ENCODE measurements at regions not wholly inside any gene's neighbourhood (a gene's known extent, or its start where the extent isn't known, plus 50 kb on each side); places are given as distances from the start of the nearest gene placed in this dataset.

DNA sequence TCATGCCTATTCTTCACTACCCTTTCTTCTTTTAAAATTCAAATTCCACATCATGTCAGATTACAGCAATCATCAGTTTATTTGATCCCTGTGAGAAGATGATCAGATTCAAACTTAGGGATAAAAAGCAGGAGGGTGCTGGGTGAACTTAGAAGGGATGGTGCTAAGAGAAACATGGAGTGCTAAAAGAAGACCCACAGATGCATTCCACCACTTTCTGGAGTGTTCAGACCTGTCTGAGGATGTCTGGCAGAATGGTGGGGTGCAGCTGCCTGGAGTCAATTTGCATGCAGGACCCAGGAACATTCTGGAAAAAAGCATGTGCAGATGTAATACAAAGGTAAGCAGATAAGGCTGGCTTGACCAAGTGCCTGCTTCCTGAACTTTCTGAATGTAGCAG lies 372.9 kb upstream of the RUNX1 start:
- DNase-seq (ENCODE audit: low read depth in 4 of 4, low spot score in 3 of 4), result no peak

DNA sequence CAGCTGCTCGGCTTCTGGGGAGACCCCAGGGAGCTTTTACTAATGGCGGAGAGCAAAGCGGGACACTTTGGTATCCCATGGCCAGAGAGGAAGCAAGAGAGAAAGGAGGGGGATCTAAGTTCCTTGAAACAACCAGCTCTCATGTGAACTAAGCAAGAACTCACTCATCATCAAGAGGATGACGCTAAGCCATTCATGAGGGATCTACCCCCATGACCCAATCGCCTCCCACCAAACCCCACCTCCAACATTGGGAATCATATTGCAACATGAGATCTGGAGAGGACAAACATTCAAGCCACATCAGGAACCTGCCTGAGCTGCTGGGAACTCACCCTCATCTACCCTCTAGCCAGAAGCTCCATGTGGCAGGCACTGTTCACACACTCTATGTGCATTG lies 372.1 kb upstream of the RUNX1 start:
- no peak for DNase-seq (ENCODE audit: low read depth in 4 of 4, low spot score in 3 of 4)

DNA sequence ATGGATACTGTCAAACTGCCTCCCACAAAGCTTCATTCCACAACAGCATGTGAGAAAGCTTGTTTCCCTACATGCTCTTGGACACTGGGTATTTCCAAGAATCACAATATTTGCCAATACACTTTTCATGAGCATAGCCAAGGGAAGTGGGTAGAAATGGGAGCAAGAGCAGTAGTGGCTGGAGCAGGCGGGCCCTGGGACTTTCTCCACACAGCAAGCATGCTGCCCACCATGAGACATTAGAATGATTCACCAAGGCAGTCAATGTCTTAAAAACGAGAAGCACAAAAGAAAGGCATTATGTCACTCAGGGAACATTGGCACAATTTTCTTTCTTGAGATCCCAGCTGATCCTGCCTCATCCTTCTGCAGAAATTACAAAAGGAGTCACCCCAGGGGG lies 371.6 kb upstream of the RUNX1 start:
- no peak for DNase-seq (ENCODE audit: low read depth in 4 of 4, low spot score in 3 of 4)

DNA sequence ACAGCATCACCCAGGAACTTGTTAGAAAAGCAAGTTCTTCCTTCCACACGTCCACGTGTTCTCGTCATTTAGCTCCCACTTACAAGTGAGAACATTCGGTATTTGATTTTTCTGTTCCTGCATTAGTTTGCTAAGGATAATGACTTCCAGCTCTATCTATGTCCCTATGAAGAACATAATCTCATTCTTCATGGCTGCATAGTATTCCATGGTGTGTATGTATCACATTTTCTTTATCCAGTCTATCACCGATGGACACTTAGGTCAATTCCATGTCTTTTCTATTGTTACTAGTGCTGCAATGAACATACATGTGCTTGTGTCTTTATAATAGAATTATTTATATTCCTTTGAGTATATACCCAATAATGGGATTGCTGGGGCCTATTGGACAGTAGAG lies 368.7 kb upstream of the RUNX1 start:
- DNase-seq (ENCODE audit: low read depth in 4 of 4, low spot score in 3 of 4), result no peak

DNA sequence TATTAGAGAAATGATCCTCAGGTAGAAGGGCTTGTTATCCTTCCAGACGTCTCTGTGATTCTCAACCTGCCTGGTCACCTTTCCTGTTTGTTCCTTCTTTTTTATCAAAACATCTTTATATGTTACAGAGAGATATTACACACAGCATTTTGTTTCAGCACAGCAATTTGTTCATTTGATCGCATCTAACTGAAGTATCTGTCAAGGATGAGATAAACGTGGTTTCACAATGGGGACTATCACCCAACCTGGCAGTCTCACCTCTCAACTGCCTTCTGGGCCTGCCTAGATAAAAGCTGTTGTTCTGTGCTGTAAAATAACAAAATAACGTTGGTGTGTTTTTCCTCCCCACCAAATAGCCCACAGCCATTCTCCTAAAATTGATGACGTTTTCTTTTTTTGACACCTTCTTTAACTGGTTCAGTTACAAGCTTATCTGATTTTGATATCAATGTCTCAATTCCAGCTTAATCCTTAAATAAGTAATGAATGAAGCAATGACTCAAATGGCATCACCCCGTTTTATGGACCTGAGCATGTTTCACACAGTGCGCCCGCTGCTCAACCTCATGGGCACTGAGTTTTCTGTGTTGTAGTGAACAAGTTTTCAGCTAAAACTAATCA lies 367.9 kb upstream of the RUNX1 start:
- DNase-seq (ENCODE audit: low read depth in 4 of 4, low spot score in 3 of 4), result no peak

DNA sequence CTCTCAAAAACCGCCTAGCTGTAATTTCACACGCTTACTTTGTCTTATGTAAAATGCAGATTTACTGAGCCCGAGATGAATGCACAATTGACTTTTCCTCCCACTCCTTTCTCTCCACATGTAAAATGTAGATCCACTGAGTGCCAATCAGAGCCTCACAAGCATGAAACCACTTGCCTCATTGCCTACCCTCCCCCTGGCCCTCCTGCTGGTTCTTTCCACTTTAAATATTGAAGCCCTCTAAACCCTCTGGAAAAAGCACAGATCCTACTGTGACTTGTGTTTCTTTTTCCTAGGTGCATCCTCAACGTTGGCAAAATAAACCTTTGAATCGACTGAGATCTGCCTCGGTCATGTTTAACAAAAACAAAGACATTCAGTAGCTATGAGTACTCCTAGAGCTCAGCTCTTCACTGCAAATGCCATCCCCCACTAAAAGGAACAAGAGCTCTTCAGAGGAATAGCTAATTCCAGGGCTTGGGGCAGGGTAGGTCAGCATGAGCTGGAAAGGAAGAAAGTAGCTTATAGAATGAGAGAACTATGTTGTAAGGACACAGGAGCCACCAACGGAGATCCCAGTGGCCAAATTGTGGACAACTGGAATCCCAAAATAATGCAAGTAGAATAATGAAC lies 365.5 kb upstream of the RUNX1 start:
- no peak for DNase-seq (ENCODE audit: low read depth in 4 of 4, low spot score in 3 of 4)

DNA sequence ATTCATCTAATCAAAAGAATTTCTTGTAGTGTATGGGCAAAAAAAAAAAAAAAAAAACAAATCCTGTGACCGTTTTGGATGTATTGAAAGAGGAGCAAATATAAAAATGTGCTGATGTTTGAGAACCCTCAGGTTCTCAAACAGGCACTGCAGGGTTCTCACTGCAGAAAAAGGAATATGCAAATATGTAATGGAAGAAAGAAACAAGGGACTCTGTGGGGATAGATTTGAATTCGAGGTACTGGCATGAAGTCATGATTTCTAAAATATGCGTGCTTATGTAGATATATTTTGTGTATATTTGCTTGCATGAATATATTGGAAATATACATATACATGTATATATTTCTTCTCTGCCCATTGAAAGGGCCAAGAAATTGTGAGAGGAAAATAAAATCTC lies 365.0 kb upstream of the RUNX1 start:
- DNase-seq (ENCODE audit: low read depth in 4 of 4, low spot score in 3 of 4), result no peak

DNA sequence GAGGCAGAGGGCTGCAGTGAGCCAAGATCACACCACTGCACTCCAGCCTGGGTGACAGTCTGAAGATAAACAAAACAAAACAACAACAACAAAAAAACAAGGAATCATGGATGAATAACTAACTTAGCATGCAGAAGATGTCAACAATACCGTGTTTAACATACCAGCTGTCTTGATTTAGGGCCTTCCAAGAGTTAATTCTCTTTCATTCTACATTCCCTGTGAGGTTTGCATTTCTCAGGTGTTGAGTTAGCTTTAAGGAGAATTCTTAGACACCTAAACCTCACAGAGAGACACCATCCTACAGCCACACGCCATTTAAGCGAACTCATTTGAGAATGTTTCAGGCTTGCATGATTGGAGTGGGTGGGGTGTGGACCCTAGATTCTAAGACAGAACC lies 363.1 kb upstream of the RUNX1 start:
- no peak for DNase-seq (ENCODE audit: low read depth in 4 of 4, low spot score in 3 of 4)

DNA sequence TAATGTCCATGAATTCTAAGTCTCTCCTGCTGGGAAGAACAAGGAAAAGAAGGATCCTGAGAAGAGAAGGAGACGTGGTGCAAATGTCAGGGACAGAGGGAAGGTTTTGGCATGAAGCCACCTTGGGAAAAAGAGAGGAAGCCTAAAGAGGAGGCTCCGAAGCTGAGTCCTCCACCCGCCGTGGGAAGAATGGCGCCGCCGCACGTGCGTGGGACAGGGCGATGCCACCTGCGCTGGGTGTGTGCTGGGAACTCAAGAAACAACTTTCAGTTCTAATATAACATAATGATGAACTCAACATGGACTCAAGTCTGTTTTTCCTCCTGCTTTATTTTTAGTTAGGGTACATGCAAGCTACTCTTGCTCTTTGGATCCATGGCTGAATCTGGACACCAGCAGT lies 362.3 kb upstream of the RUNX1 start:
- DNase-seq (ENCODE audit: low read depth in 4 of 4, low spot score in 3 of 4), result no peak

DNA sequence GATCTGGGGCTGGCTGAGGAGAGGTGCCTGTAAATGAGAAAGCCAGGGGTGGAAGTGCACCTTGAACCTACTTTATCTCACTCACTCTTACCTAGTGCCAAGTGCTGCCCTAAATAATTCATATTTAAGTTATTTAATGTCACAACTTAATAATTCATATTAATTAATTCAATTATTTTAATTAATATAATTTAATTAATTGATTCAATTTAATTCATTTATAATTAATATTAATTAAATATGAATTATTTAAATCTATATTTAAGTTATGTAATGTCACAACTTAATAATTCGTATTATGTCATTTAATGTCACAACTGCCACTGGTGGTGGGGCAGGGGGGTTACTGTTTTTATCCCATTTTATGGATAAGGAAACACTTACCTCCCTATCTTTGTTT lies 361.6 kb upstream of the RUNX1 start:
- DNase-seq (ENCODE audit: low read depth in 4 of 4, low spot score in 3 of 4), result no peak

DNA sequence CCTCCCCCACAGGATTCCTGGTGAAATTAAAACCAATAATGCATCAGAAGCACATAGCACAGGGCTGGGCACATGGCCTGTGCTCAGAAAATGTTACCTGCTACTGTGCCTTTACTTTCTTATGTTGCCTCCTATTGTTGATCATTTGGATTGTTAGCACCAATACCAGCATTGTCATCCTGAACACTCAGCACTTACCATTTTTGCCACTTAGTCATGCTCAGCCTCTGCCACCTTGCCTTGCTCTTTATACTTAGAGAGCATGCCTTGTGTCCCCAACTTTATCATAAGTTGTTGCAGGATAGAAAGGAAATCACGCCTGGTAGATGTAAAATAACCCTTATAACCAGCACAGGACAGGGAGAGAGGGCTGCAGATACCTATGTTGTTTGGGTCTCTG lies 361.0 kb upstream of the RUNX1 start:
- no peak for DNase-seq (ENCODE audit: low read depth in 4 of 4, low spot score in 3 of 4)

DNA sequence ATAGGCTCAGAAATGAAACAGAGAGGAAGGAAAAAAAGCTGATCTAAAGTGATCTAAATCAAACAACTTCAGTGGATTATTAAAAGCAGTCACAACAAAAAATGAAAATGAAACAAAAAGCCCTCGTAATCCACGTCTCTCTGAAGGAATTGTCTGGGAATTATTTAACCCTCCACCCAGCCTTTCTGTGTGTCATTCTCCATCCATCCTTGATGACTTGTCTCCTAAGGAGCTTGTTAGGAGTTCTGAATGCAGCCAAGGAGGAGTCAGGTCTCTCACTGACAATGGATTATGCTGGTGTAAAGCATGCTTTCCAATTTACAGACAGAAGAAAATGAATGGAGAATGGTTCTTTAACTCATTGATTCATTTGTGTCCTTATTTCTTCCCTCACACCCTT lies 359.3 kb upstream of the RUNX1 start:
- DNase-seq (ENCODE audit: low read depth in 4 of 4, low spot score in 3 of 4), result no peak

DNA sequence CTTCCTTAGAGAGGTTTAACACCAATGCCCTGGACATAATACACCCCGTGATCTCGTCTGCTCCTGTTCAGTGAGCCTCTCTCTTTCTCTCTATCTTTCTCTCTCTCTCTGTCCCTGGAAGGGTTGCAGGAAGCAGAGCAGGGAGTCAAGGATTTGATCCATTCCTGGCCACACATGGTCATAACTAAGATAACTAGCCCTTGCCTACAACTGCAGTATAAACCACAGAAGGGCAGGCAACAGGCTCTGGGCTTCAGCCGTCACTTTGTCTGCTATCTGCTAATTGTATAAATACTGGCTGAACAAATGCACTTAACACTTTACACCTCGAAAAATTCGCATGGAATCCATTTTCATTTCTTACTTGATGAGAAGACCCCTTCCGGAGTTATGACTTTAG lies 357.5 kb upstream of the RUNX1 start:
- no peak for DNase-seq (ENCODE audit: low read depth in 4 of 4, low spot score in 3 of 4)

DNA sequence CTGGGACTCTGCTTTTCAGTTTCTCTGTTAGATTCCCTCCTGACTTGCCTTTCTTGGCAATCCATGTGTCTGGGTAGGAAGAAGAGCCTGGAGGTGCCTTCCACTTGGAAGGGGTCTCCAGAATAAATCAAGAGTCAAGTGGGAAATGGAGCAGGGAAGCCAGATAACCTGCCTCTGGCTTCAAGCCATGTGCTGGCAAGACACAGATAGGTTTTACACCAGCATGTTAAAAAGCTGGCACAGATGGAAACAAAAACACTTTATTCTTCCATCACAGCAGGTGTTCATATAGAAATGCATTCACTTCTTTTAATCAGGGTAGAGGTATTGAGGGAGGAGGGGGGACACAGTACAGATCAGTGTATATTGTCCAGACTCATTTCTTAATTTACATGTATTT lies 356.9 kb upstream of the RUNX1 start:
- no peak for DNase-seq (ENCODE audit: low read depth in 4 of 4, low spot score in 3 of 4)

DNA sequence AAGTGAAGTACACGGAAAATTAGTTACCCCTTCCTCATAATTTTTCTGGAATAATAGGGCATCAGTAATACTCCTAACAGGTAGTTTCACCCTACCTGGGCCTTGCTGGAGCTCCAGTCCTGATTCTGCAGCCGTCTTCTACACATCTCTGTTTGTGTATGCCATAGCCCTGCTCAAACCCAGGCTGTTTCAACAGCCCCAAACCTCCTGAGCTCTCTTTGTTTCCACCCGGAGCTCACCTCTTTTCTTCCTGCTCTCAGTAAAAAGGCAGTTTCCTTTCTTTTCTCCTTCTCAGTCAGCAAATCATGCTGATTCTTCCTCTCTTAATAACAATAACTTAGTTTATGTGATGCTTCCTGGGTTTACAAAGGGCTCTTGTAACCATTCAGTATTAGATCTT lies 355.1 kb upstream of the RUNX1 start:
- DNase-seq (ENCODE audit: low read depth in 4 of 4, low spot score in 3 of 4), result no peak

DNA sequence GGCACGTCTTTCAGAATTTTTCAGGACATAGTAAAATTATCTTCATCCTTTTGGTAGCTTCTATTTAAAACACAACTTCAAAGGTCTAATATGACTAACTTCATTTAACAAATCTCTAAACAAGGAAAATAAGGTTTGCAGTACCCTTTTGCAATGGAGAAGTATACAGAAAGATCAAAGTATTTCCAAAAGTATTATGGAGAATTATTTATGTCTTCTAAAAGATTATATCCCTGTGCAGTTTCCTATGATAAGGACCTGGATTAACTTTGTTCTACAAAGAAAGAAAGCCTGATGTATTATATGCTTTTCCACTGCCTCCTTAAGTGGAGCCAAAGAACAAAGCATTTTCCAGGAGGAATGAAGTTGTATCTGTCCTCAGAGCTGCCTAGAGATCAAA lies 353.0 kb upstream of the RUNX1 start:
- DNase-seq (ENCODE audit: low read depth in 4 of 4, low spot score in 3 of 4), result no peak

DNA sequence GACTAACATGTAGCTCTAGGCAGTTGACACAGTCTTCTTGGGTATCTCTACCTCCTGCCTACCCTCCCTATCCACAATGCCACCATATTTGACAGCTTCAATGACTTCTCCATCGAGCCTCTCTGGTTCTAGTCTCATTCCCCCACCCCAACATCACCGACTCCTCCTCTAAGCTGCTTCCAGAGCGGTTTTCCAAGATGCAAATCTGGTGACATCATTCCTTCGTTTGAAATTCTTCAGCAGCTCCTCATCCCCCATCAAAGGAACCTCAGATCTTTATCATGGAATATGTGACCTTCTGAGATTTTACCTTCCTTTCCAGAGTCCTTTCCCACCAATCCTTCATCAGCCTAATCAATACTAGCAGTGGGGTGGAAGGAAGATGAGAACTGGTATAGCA lies 352.4 kb upstream of the RUNX1 start:
- no peak for DNase-seq (ENCODE audit: low read depth in 4 of 4, low spot score in 3 of 4)

DNA sequence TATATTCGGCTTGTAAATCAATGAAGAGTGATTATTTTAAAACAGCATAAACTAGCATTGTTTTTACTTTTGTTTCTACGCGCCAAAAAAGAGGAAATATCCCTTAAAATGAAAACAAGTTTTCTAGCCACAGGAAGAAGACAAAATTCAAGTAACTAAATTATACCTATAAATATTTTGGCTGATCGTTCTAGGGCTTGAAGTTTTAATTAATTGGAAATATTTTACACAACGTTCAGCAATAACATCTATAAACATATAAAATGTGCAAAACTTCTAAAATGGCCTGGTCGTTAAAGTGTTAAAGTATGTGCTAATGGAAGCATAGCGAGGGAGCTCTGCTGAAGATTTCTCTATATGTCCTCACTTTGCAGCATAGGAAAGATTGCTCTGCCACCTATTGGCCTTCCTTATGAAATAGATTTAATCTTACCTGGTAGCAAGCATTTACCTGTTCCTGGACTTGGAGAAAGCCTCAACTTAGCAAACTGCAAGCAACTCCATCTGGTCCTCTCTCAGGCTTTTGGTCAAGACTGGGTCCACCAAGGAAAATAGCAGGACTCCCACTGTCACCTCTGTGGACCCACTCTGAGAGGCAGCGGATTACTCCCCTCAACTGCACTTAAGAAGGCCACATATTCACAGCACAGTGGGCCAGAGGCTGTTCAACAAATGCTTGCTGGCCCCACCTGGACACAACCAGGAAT lies 351.3 kb upstream of the RUNX1 start:
- peak; percentile 27 to 45 (median 40) for DNase-seq (ENCODE audit: low read depth in 4 of 4, low spot score in 3 of 4)

DNA sequence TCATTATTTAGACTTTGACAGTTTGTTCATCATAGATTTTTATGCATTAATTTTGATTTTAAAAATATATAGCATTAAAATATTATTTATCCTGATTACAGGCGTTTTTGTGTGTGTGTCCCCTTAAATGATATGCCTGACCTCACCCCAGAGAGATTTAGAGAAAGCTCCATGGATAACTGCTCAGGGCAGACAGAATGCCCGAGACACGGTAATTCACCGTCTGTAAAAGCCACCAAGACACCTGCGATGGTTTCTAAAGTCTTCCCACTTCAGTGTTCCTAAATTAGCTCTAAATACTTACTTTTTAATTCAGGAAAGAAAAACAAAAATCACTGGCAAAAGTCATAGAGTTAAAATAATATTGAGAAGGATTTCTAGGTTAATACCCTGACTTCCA lies 350.6 kb upstream of the RUNX1 start:
- DNase-seq (ENCODE audit: low read depth in 4 of 4, low spot score in 3 of 4), result no peak

DNA sequence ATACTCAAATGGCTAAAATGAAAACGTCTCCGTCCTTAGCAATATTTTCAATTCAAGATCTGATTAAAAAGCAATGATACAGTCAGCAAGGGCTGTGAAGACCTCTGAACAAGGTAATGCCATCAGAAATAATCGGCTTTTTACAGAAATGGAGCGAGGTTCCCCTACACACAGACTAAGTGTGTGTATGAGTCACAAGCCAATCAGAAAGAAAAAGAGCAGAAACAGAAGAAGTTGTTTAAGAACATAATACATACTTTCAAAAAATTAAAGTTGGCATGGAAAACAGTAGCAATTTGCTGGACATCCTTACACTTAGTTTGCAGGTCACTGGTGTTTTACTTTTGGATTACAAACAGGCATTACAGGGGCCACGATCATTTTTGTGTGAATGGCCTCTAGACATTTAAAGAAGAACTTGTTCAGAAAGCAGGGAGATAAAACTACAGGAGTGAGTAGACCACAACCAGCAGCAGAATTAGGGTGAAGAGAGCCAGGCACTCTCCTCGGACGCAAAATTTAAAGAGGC lies 350.0 kb upstream of the RUNX1 start:
- no peak for DNase-seq (ENCODE audit: low read depth in 4 of 4, low spot score in 3 of 4)

DNA sequence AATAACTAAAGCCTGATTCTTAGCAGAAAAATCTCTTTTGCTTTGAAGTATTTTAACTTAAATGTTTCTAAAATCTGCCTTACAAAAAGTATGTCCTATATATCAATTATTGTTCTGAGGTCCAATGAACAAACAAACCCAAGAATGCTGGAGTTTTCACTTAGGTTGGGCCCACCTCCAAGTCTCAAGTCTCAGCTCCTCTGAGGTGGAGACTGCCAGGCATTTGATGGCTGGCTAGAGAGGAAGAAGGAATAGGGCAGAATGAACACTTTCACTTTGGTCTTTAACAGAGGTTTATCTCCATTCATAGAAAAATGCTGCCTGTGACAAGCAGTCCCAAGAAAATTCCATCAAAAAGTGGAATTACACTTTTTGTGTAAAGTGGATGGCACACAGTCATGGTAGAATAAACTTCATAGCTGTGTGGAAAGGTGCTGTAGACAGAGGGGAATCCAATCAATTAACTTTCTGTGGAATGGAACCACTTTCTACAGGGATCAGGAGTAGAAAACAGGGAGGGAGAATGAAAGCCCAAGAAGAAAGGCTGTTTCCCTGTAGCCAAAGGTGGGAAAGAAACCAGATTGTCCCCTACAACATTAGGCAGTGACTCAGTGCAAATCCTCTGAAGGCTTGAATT lies 349.4 kb upstream of the RUNX1 start:
- no peak for DNase-seq (ENCODE audit: low read depth in 4 of 4, low spot score in 3 of 4)

DNA sequence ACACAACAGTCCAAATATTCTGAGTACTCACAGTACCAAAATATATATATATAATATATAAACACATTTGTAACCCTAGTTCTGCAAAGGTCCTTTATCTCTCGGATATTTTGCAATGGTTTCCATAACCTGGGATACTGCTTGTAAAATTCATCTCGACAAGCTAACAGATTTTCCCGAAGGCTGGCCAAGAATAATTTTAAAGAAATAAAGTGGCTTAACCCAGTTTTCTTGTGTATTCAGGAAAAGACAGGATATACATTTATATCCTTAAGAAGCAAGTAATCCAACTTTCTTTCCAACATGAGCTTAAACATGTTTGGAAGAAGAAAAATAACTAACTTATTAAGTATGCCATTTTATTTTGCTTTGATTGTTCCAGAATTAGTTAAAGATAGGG lies 348.7 kb upstream of the RUNX1 start:
- DNase-seq (ENCODE audit: low read depth in 4 of 4, low spot score in 3 of 4), result no peak

All from left renal pelvis (tissue), 4 donors.